ENCODE measurements at regions not wholly inside any gene's neighbourhood (a gene's known extent, or its start where the extent isn't known, plus 50 kb on each side); places are given as distances from the start of the nearest gene placed in this dataset.

DNA sequence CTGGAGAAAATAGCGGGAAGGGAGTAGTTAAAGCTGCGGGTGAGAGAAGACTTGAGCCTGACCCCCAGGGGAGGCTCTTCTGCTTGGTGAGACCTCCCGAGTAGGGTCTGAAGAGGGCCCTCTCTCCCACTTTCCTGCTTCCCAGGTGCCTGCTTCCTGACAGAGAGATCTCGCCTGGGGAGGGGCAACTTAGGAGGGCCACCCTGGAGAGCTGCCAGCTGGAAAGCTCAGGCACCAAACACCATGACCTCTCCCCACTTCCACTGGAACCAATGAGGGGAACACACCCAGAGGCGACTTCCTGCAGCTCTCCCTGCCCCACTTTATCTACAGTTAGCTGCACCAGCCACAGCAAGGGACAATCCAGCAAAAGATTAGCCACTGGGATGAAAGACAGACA lies 208.0 kb downstream of the TBXT start:
- in situ Hi-C loops (cut with MboI; ENCODE audit: low pct_unique_long_range_greater_than_20kb, low sequenced_read_pairs, unreplicated experiment), result no loop called here
- TF ChIP-seq, protein P1, sequence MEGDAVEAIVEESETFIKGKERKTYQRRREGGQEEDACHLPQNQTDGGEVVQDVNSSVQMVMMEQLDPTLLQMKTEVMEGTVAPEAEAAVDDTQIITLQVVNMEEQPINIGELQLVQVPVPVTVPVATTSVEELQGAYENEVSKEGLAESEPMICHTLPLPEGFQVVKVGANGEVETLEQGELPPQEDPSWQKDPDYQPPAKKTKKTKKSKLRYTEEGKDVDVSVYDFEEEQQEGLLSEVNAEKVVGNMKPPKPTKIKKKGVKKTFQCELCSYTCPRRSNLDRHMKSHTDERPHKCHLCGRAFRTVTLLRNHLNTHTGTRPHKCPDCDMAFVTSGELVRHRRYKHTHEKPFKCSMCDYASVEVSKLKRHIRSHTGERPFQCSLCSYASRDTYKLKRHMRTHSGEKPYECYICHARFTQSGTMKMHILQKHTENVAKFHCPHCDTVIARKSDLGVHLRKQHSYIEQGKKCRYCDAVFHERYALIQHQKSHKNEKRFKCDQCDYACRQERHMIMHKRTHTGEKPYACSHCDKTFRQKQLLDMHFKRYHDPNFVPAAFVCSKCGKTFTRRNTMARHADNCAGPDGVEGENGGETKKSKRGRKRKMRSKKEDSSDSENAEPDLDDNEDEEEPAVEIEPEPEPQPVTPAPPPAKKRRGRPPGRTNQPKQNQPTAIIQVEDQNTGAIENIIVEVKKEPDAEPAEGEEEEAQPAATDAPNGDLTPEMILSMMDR (IDR thresholded peaks at IDR 0.05; ENCODE audit: extremely low read depth, insufficient read depth, missing control alignments), result no peak
- DNase-seq (ENCODE audit: low spot score), result no peak

DNA sequence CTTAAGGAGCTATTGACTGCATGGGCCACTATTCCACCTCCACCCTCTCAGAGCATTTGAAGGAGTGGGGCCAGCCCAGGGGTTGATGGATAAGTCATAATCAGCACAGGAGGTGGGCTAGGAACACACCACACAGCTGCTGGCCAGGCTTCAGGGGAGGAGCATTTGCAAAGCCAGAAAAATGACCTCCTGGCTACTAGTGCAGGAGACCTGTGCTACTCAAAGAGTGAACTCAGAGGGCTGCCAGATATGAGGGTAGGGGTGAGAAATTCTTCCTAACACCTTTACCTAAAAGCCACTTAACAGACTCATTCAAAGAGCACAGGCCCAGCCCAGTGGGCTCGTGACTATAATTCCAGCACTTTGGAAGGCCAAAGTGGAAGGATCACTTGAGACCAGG lies 210.8 kb downstream of the TBXT start:
- in situ Hi-C loops (cut with MboI; ENCODE audit: low pct_unique_long_range_greater_than_20kb, low sequenced_read_pairs, unreplicated experiment), result no loop called here
- TF ChIP-seq, protein P1 (IDR thresholded peaks at IDR 0.05; ENCODE audit: extremely low read depth, insufficient read depth, missing control alignments), result no peak
- no peak for DNase-seq (ENCODE audit: low spot score)

DNA sequence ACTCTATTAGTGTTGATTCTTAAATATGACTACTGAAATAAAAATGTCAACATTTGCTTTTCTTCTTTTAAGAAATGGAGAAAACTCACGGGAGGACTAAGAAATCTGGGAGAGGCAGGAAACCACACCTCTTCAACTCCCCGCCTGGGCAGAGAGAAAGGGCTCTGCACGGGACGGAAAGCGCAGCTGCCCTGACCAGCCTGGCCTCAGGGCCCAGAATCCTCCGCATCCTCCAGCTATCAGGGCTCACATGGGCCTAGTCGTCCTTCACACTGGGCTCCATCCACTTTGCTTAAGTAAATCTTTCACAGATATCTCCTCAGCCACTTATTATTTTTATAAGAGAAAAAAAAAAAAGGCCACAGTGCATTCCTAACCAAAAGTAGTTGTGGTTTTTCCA lies 215.1 kb downstream of the TBXT start:
- TF ChIP-seq, protein P1 (IDR thresholded peaks at IDR 0.05; ENCODE audit: extremely low read depth, insufficient read depth, missing control alignments), result no peak
- in situ Hi-C loops (cut with MboI; ENCODE audit: low pct_unique_long_range_greater_than_20kb, low sequenced_read_pairs, unreplicated experiment), result no loop called here
- no peak for DNase-seq (ENCODE audit: low spot score)

DNA sequence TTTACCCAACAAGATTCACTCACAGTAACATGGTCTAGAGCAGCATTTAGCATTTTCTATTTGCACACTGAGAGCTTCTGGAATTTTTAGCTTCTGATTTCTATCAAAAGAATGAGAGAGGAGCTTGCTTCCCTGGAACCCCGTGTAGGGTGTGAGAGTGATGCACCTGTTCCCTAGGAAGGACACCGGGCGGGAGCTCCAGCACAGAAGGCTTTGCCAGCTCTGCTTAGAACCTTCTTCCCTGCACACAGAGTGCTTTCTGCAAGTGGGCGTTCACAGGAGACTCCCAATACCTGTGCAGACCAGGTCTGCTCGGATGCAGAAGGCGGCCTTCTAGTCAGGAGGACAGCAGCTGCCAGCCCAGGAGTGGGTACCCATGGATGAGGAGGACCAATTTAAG lies 217.3 kb downstream of the TBXT start:
- no peak for DNase-seq (ENCODE audit: low spot score)
- in situ Hi-C loops (cut with MboI; ENCODE audit: low pct_unique_long_range_greater_than_20kb, low sequenced_read_pairs, unreplicated experiment), result no loop called here
- TF ChIP-seq, protein P1 (IDR thresholded peaks at IDR 0.05; ENCODE audit: extremely low read depth, insufficient read depth, missing control alignments), result no peak

DNA sequence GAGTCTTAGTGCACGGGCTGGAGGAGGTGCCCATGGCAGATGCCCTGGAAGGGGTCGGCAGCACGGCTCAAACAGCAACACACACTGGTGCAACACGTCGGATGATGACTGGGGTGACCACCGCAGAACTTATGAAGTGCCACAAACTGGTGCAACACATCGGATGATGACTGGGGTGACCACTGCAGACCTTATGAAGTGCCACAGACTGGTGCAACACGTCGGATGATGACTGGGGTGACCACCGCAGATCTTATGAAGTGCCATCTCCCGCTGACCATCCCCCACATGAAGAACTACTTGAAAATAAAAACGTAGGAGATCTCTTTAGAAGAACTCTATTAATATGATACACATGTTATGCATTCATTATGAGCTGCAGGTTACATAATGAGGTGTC lies 218.3 kb downstream of the TBXT start:
- in situ Hi-C loops (cut with MboI; ENCODE audit: low pct_unique_long_range_greater_than_20kb, low sequenced_read_pairs, unreplicated experiment), result no loop called here
- TF ChIP-seq, protein P1 (IDR thresholded peaks at IDR 0.05; ENCODE audit: extremely low read depth, insufficient read depth, missing control alignments), result no peak
- no peak for DNase-seq (ENCODE audit: low spot score)

DNA sequence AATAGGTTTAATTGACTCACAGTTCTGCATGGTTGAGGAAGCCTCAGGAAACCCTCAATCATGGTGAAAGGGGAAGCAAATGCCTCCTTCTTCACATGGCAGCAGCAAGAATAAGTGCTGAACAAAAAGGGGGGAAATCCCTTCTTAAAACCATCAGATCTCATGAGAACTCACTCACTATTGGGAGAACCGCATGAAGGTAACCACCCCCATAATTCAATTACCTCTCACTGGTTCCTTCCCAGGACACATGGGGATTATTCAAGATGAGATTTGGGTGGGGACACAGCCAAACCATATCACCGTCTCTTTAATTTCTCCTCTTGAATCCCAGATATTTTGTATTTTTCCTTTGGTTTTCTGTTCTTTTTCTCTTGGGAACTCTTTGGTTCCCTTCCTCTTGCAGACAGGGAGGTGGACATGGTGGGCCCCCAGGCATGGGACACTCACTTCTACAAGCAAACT lies 223.6 kb downstream of the TBXT start:
- TF ChIP-seq, protein P1 (IDR thresholded peaks at IDR 0.05; ENCODE audit: extremely low read depth, insufficient read depth, missing control alignments), result no peak
- DNase-seq (ENCODE audit: low spot score), result no peak
- in situ Hi-C loops (cut with MboI; ENCODE audit: low pct_unique_long_range_greater_than_20kb, low sequenced_read_pairs, unreplicated experiment), result no loop called here

DNA sequence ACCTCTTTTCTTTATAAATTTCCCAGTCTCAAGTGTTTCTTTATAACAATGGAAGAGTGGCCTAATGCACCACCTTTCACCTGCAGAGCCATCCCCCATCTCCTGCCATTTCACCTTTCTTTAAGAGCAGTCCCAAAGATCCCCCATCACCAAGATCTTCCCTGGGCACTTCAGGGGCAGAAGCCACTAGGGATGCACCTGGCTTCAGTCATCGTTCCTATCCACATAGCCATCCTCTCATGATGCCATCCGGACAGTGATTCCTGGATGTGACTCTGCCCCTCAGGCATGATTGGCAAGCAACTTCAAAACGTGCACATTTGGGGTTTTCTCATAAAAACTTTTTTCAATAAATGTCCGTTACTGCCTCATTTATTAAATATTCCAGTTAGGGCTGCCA lies 225.9 kb downstream of the TBXT start:
- in situ Hi-C loops (cut with MboI; ENCODE audit: low pct_unique_long_range_greater_than_20kb, low sequenced_read_pairs, unreplicated experiment), result no loop called here
- DNase-seq (ENCODE audit: low spot score), result no peak
- TF ChIP-seq, protein P1 (IDR thresholded peaks at IDR 0.05; ENCODE audit: extremely low read depth, insufficient read depth, missing control alignments), result no peak

Data from GM13977 (cell line).